Dermis blood vessel endothelial cell (primary cell): ENCODE measurements at regions not wholly inside any gene's neighbourhood (a gene's known extent, or its start where the extent isn't known, plus 50 kb on each side); places are given as distances from the start of the nearest gene placed in this dataset.

Source experiments
- DNase-seq: peaks from one replicate; pipeline ENCODE4 v3.0.0; 2010

- DNase-seq: no peak
These were observed 170.0 kb downstream of the TTLL2 start for GRCh38 chr6:167494698-167495435.

DNA sequence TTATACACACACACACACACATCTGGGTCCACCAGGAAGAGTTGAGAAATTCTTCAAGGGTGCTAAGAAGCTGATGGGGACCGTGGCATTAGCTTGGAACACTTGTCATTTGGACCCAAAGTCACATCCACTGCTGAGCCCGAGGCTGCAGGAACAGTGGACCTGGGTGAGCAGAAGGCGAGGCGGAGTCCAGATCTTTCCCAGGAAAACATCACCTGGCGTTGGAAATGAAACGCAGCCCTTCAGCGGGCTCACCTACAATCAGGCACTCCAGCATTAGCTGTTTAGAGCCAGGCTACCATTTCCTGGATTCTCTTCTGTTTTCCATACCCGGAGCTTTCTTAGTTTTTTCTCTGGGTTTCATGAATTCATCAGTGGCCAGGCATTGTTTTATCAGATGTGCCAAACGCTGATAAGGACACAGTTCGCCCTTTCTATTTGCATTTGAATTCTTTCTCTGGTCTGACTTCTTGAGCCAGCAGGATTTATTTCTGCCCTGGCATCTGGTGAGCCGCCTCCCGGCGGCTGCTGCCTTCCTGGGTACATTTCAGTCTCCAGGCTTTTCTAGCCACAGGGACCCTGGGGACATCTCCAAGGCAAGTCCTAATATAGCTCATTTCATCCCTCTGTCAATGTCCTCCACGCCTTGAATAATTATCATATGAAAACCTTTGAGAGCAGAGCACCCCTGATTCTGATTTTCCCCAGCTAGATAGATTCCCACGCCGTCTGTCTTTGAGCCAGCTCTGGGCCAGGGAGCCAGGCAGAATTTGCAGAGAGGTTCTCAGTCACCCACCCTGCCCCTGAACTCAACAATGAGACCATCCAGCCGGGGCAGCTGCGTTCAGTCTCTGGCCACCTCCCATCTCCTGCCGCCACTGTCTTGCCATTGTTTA, 170.9 kb downstream of the TTLL2 start:
- no peak for DNase-seq

- DNase-seq: no peak
These were observed 171.8 kb downstream of the TTLL2 start for GRCh38 chr6:167496707-167497106.

DNA sequence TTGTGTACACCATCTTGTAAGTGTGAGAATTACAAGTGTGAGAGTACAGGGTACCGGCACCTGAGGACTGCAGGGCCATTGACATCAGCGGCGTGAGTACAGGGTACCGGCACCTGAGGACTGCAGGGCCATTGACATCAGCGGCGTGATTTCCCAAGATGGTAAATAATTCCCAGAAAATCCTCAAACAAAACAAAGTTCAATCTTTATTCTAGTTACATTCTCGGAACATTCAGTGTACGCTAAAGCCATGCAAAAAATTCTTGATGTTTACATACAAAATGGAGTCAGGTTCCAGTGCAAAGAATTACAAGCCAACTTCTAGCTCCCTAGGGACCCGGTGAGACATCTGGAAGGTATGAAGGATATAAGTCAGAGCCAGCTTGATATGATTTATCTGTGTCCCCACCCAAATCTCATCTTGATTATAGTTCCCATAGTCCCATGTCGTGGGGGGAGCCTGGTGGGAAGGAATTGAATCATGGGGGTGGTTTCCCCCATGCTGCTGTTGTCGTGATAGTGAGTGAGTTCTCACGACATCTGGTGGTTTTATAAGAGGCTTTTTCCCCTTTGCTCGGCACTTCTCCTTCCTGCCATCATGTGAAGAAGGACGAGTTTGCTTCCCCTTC, 172.7 kb downstream of the TTLL2 start:
- no peak for DNase-seq

- DNase-seq: no peak
These were observed 174.3 kb downstream of the TTLL2 start for GRCh38 chr6:167499161-167499660.

GRCh38 chr6:167500961-167501360, 176.1 kb downstream of the TTLL2 start:
- DNase-seq: no peak

- peak; percentile 54 for DNase-seq
These were observed 177.0 kb downstream of the TTLL2 start for GRCh38 chr6:167501831-167502385.

DNA sequence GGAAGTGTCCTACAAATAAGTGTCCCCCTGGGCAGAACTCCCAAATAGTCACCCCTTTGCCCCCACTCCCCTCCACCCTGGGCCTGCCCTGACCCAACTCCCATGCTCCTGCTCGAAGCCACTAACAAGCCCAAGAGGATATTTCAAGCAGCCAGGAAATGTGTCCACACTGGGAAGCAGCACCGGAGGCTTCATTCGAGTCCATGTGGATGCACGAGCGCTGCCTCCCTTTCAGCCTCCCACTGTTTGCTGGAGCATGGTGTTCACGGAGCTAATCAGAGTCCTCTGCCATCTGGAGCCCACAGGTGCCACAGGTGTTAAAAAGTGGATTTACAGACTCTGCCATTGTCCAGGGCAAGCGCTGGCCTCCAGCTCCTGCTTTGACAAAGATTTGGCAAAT, 177.6 kb downstream of the TTLL2 start:
- DNase-seq: no peak

GRCh38 chr6:167504385-167504961, 179.6 kb downstream of the TTLL2 start:
- DNase-seq: no peak

DNA sequence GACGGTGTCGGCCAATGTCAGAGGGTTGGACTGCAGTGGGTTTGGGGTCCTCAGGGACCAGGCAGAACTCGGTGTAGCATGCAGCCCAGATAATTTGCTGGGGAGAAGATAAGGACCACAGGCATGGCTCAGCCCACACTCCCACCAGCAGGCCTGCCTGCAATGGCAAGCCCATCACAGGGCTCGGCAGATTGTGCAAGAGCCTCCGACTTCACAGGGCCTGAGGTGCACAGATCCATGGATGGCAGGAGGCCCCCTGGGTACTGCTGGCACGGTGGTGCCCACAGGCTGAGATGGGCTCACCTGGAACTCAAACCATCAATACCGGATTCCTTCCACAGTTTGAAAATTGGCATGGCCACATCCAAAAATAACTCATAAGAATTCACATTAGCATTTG, 180.3 kb downstream of the TTLL2 start:
- DNase-seq: no peak

- no peak for DNase-seq
These were observed 180.9 kb downstream of the TTLL2 start for GRCh38 chr6:167505782-167506181.

DNA sequence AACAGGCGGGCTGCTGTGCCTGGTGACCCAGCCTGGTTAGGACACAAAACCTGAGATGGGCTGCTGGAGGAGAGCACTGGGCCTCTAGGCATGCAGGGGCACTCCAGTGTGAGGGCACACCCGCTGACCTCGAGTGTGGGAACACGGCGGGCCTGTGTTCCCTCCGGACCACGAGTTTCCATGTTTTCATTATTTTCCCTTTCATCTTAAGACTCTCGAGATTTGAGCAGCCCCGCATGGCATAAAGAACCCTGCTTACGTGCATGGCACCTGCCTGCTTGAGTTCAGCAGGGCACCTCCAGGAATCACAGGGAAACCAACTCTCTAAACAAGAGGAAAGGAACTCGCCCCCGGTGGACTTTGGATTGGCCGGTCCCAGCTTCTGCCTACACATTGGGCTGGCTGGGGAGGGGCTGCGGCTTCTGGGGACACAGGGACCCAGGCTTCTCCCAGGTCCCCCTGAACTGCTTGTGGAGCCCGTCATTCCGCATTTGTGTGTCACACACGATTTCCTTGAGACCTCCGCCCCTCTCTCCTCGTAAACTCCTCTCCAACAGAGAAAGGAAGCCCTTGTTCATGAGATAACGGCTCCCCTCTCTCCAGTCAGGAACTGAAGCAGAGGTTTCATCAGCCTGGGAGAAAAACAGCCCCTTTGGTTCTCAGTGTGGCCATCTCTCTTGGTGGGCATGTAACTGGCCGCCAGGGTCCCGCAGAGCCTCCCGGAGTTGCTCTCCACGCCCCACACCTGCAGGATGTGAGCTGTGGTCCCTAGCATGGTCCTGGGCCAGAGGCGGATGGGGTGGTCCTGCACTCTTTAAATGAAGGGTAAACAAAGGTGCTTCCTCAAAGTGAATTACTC, 181.8 kb downstream of the TTLL2 start:
- DNase-seq: no peak

DNA sequence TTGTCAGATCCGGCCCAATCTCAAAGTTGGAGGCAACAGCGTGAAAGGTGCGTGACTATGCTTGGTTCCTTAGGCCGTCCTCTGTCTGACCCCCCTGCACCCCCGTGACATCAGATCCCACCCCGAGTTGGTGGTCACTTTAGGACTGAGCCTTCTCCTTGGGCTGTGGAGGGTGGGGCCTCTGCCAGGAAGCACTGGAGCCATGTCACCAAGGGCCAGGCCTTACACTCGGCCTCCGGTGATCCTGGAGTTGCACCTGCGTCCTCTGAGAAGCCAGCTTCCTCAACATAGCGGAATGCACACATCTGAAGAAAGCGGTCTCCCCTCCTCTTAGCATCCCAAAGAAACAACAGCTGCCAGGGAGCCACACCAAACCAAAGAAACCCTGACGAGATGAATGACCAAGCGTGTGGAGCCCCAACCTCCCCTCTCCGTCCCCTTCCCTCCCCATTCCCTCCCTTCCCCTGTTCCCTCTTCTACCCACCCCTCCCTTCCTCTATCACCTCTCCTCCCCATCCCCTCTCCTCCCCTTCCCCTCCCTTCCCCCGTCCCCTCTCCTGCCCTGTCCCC, 182.6 kb downstream of the TTLL2 start:
- DNase-seq: no peak

GRCh38 chr6:167508919-167509852, 184.3 kb downstream of the TTLL2 start:
- no peak for DNase-seq

DNA sequence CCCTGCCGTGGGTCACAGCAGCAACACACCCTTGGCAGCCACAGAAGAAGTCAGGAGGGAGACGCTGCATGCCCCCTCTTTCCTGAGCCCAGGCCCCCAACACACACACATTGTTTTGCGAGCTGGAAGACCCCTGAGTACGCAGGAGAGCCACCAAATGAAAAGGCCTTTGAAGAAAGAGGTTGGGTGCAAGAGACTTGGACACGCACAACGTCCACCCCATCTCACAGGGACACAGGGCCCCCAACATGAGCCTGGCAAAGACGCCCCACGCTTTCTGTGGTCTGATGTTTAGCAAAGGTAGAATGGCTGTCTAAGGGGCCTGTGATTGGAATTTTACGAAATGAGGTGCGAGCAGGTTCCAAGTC, 185.0 kb downstream of the TTLL2 start:
- DNase-seq: no peak

GRCh38 chr6:167510648-167511047, 185.8 kb downstream of the TTLL2 start:
- DNase-seq: no peak

GRCh38 chr6:167512696-167513375, 187.9 kb downstream of the TTLL2 start:
- no peak for DNase-seq

- no peak for DNase-seq
These were observed 188.9 kb downstream of the TTLL2 start for GRCh38 chr6:167513778-167514177.

DNA sequence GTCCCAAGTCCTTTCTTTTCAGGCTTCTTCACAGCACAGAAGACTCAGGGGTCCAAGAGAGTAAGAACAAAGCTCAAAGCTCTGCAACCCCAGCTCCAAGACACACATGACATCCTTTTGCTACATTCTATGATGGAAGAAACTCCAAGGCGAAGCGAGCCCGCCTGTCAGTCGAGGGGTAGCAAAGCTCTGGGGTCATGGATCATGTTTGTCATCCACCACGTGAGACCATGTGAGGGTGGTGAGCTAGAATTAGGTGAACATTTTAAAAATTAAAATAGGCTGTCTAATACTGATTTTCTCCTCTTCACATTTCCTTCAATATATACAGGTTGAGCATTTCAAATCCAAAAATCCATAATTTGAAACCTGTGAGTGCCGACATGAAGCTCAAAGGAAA, 189.6 kb downstream of the TTLL2 start:
- no peak for DNase-seq
